ENCODE measurements at regions not wholly inside any gene's neighbourhood (a gene's known extent, or its start where the extent isn't known, plus 50 kb on each side); places are given as distances from the start of the nearest gene placed in this dataset.

- POLR2A ChIA-PET = no interaction called here
- CTCF ChIA-PET = no interaction called here
- TF ChIP-seq ZNF384 (IDR thresholded peaks at IDR 0.05) (no peak), TARDBP (IDR thresholded peaks at IDR 0.05) (no peak), PKNOX1 (IDR thresholded peaks at IDR 0.05) (no peak), NFRKB (IDR thresholded peaks at IDR 0.05) (no peak), LEF1 (IDR thresholded peaks at IDR 0.05; ENCODE audit: borderline replicate concordance) (no peak)
- DNase-seq (ENCODE audit: extremely low spot score) = no peak
Observed at GRCh38 chr1:221494670-221495069, 247.2 kb downstream of the DUSP10 start.

- ChIA-PET CTCF (interaction anchor here (0.6 kb wide), 2 partner anchors 31 to 1302 kb away, joined by 3 read pairs; no protein-coding TSS in a partner anchor), POLR2A (no interaction called here)
- TF ChIP-seq L3MBTL2 (conservative IDR thresholded peaks at IDR 0.05) (no peak), LEF1 (IDR thresholded peaks at IDR 0.05; ENCODE audit: borderline replicate concordance) (no peak), ELF4 (IDR thresholded peaks at IDR 0.05) (no peak), TARDBP (IDR thresholded peaks at IDR 0.05) (no peak), ARNT (IDR thresholded peaks at IDR 0.05) (no peak), PKNOX1 (IDR thresholded peaks at IDR 0.05) (no peak), SP1 (IDR thresholded peaks at IDR 0.05) (no peak), BHLHE40 (IDR thresholded peaks at IDR 0.05; ENCODE audit: borderline replicate concordance) (no peak), FOXM1 (IDR thresholded peaks at IDR 0.05; ENCODE audit: borderline replicate concordance) (no peak), HDGF (IDR thresholded peaks at IDR 0.05; ENCODE audit: borderline replicate concordance) (no peak), CTBP1 (IDR thresholded peaks at IDR 0.05; ENCODE audit: borderline replicate concordance) (no peak), NFRKB (IDR thresholded peaks at IDR 0.05) (no peak), FOXK2 (IDR thresholded peaks at IDR 0.05) (no peak), FOXA1 (IDR thresholded peaks at IDR 0.05) (no peak), SUZ12 (IDR thresholded peaks at IDR 0.05) (no peak), ZNF384 (IDR thresholded peaks at IDR 0.05) (no peak)
- DNase-seq (ENCODE audit: extremely low spot score) = no peak
Observed at GRCh38 chr1:221497046-221497445, 244.8 kb downstream of the DUSP10 start.

- TF ChIP-seq LEF1 (IDR thresholded peaks at IDR 0.05; ENCODE audit: borderline replicate concordance) (no peak), FOXK2 (IDR thresholded peaks at IDR 0.05) (no peak), SP1 (IDR thresholded peaks at IDR 0.05) (no peak), ELF4 (IDR thresholded peaks at IDR 0.05) (no peak), NFRKB (IDR thresholded peaks at IDR 0.05) (no peak), ZNF384 (IDR thresholded peaks at IDR 0.05) (no peak)
- CTCF ChIA-PET = no interaction called here
- POLR2A ChIA-PET = no interaction called here
- DNase-seq (ENCODE audit: extremely low spot score) = no peak
Observed at GRCh38 chr1:221503268-221503667, 238.6 kb downstream of the DUSP10 start.

GRCh38 chr1:221509575-221510355 lies 232.1 kb downstream of the DUSP10 start:
- ChIA-PET CTCF (no interaction called here), POLR2A (no interaction called here)
- no peak for DNase-seq (ENCODE audit: extremely low spot score)
- TF ChIP-seq BHLHE40 (IDR thresholded peaks at IDR 0.05; ENCODE audit: borderline replicate concordance) (no peak), L3MBTL2 (conservative IDR thresholded peaks at IDR 0.05) (no peak), TARDBP (IDR thresholded peaks at IDR 0.05) (no peak), SP1 (IDR thresholded peaks at IDR 0.05) (no peak), PKNOX1 (IDR thresholded peaks at IDR 0.05) (no peak), ZNF384 (IDR thresholded peaks at IDR 0.05) (no peak), SUZ12 (IDR thresholded peaks at IDR 0.05) (no peak)

GRCh38 chr1:221510793-221511503 lies 230.9 kb downstream of the DUSP10 start:
- no peak for DNase-seq (ENCODE audit: extremely low spot score)
- no peak for TF ChIP-seq TARDBP (IDR thresholded peaks at IDR 0.05)
- TF ChIP-seq PKNOX1 (IDR thresholded peaks at IDR 0.05) = no peak
- no peak for TF ChIP-seq FOXK2 (IDR thresholded peaks at IDR 0.05)
- no peak for TF ChIP-seq FOXM1 (IDR thresholded peaks at IDR 0.05; ENCODE audit: borderline replicate concordance)
- no peak for TF ChIP-seq L3MBTL2 (conservative IDR thresholded peaks at IDR 0.05)
- TF ChIP-seq BHLHE40 (IDR thresholded peaks at IDR 0.05; ENCODE audit: borderline replicate concordance) = no peak
- TF ChIP-seq LEF1 (IDR thresholded peaks at IDR 0.05; ENCODE audit: borderline replicate concordance) = no peak
- no peak for TF ChIP-seq HDGF (IDR thresholded peaks at IDR 0.05; ENCODE audit: borderline replicate concordance)
- TF ChIP-seq FOXA1 (IDR thresholded peaks at IDR 0.05) = no peak
- no peak for TF ChIP-seq ELF4 (IDR thresholded peaks at IDR 0.05)
- TF ChIP-seq SP1 (IDR thresholded peaks at IDR 0.05) = no peak
- no peak for TF ChIP-seq NFRKB (IDR thresholded peaks at IDR 0.05)
- TF ChIP-seq CTBP1 (IDR thresholded peaks at IDR 0.05; ENCODE audit: borderline replicate concordance) = no peak
- no peak for TF ChIP-seq ZNF384 (IDR thresholded peaks at IDR 0.05)
- no peak for TF ChIP-seq SUZ12 (IDR thresholded peaks at IDR 0.05)
- ChIA-PET POLR2A (no interaction called here), CTCF (no interaction called here)

Measured in HEK293T (cell line).